PC-9 (cell line): ENCODE measurements at regions not wholly inside any gene's neighbourhood (a gene's known extent, or its start where the extent isn't known, plus 50 kb on each side); places are given as distances from the start of the nearest gene placed in this dataset.

Experiments used
- EZH2 ChIP-seq: fragments of 200-600 bp; sonication (generic); IDR thresholded peaks from 2 replicates; pipeline ENCODE4 v1.8.0; 2017; ENCODE audit warnings: antibody characterized with exemption, low read depth
- TF ChIP-seq, protein P1 (sequence below): fragments of 200-600 bp; sonication (generic); conservative IDR thresholded peaks from 2 replicates; pipeline ENCODE4 v1.6.1; 2017; ENCODE audit warnings: mixed run types, antibody characterized with exemption, mild to moderate bottlenecking, moderate library complexity

DNA sequence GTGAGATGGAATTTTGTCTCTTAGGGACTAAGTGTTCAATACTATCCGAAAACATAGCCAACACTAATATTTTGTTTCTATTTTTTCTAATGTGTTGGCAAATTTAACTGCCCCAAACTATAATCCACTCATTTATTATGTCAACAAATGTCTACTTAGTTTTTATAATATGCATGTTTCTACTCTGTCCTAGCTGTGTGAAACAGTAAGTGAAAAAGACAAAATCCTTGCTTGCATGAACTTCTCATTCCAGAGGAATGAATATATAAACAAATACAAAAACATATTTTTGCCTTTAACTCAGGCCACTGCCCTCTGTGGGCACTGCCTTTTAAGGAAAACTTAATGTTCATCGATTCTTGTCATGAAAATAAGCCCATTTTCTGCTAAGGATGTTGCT is 1275.4 kb upstream of the CDH18 start:
- TF ChIP-seq, protein P1, sequence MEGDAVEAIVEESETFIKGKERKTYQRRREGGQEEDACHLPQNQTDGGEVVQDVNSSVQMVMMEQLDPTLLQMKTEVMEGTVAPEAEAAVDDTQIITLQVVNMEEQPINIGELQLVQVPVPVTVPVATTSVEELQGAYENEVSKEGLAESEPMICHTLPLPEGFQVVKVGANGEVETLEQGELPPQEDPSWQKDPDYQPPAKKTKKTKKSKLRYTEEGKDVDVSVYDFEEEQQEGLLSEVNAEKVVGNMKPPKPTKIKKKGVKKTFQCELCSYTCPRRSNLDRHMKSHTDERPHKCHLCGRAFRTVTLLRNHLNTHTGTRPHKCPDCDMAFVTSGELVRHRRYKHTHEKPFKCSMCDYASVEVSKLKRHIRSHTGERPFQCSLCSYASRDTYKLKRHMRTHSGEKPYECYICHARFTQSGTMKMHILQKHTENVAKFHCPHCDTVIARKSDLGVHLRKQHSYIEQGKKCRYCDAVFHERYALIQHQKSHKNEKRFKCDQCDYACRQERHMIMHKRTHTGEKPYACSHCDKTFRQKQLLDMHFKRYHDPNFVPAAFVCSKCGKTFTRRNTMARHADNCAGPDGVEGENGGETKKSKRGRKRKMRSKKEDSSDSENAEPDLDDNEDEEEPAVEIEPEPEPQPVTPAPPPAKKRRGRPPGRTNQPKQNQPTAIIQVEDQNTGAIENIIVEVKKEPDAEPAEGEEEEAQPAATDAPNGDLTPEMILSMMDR = no peak
- TF ChIP-seq EZH2 = no peak
